Suprapubic skin (tissue), 4 donors: ENCODE measurements at regions not wholly inside any gene's neighbourhood (a gene's known extent, or its start where the extent isn't known, plus 50 kb on each side); places are given as distances from the start of the nearest gene placed in this dataset.

ENCODE experiments used
- DNase-seq, 2 donors: peaks; one replicate each; pipeline ENCODE4 v3.0.0-alpha.2; 2019; ENCODE audit warnings: low spot score in 2 of 2
- H3K27ac ChIP-seq: fragments of 200-600 bp; sonication (generic); one replicate; pipeline ENCODE4 v1.5.1; 2019
- H3K27me3 ChIP-seq: fragments of 200-600 bp; sonication (generic); one replicate; pipeline ENCODE4 v1.5.1; 2019
- H3K36me3 ChIP-seq: fragments of 200-600 bp; sonication (generic); one replicate; pipeline ENCODE4 v1.5.1; 2019
- H3K4me1 ChIP-seq: fragments of 200-600 bp; sonication (generic); one replicate; pipeline ENCODE4 v1.5.1; 2019
- H3K4me3 ChIP-seq: fragments of 200-600 bp; sonication (generic); one replicate; pipeline ENCODE4 v1.5.1; 2019; ENCODE audit warnings: mild to moderate bottlenecking
- H3K9me3 ChIP-seq: fragments of 200-600 bp; sonication (generic); one replicate; pipeline ENCODE4 v1.5.1; 2019
- EP300 ChIP-seq: sonication (generic); formaldehyde crosslinking; IDR thresholded peaks from one replicate; pipeline ENCODE4 v1.6.1; 2017; ENCODE audit warnings: antibody characterized with exemption
- POLR2A ChIP-seq, 2 donors: fragments of 450-650 bp; IDR thresholded peaks; one replicate each; pipeline ENCODE4 v1.6.1; 2017; ENCODE audit warnings: antibody characterized with exemption in 2 of 2, mild to moderate bottlenecking in 2 of 2, moderate library complexity in 2 of 2
- POLR2AphosphoS5 ChIP-seq, 3 donors: sonication (generic); formaldehyde crosslinking; IDR thresholded peaks; one replicate each; pipeline ENCODE4 v1.6.1; 2017; ENCODE audit warnings: antibody characterized with exemption in 3 of 3
- WGBS: methylation state at CpG from one replicate; pipeline ENCODE4 v1.1.5; 2018; 5-methylcytosine and 5-hydroxymethylcytosine counted together
- TF ChIP-seq, protein P1 (sequence below), 2 donors: fragments of 200-600 bp in 1 of 2; fragments of 450-650 bp in 1 of 2; sonication (generic) in 1 of 2; IDR thresholded peaks; one replicate each; pipeline ENCODE4 v1.5.1; 2016 to 2019; ENCODE audit warnings: antibody characterized with exemption in 2 of 2, mild to moderate bottlenecking in 1 of 2, moderate library complexity in 1 of 2

- peak overlapping the region; percentile 60 for H3K27ac ChIP-seq
- TF ChIP-seq, protein P1, sequence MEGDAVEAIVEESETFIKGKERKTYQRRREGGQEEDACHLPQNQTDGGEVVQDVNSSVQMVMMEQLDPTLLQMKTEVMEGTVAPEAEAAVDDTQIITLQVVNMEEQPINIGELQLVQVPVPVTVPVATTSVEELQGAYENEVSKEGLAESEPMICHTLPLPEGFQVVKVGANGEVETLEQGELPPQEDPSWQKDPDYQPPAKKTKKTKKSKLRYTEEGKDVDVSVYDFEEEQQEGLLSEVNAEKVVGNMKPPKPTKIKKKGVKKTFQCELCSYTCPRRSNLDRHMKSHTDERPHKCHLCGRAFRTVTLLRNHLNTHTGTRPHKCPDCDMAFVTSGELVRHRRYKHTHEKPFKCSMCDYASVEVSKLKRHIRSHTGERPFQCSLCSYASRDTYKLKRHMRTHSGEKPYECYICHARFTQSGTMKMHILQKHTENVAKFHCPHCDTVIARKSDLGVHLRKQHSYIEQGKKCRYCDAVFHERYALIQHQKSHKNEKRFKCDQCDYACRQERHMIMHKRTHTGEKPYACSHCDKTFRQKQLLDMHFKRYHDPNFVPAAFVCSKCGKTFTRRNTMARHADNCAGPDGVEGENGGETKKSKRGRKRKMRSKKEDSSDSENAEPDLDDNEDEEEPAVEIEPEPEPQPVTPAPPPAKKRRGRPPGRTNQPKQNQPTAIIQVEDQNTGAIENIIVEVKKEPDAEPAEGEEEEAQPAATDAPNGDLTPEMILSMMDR (IDR thresholded peaks at IDR 0.05) = no peak
- TF ChIP-seq POLR2A (IDR thresholded peaks at IDR 0.05) = no peak
- no peak for TF ChIP-seq POLR2AphosphoS5 (IDR thresholded peaks at IDR 0.05)
- no peak for TF ChIP-seq EP300
- DNase-seq = peak in 1 of 2 donors; percentile 55
- H3K4me1 ChIP-seq = no peaks in the 10 kb centered on the region
- no peak overlapping the region for H3K4me3 ChIP-seq
- 65% methylated on average over 4 of the region's 4 CpGs for WGBS
- no peaks in the 10 kb centered on the region for H3K27me3 ChIP-seq
- no peaks in the 10 kb centered on the region for H3K9me3 ChIP-seq
- H3K36me3 ChIP-seq = no peaks in the 10 kb centered on the region
These were observed 115.5 kb upstream of the GLI2 start for GRCh38 chr2:120620025-120620793.

DNA sequence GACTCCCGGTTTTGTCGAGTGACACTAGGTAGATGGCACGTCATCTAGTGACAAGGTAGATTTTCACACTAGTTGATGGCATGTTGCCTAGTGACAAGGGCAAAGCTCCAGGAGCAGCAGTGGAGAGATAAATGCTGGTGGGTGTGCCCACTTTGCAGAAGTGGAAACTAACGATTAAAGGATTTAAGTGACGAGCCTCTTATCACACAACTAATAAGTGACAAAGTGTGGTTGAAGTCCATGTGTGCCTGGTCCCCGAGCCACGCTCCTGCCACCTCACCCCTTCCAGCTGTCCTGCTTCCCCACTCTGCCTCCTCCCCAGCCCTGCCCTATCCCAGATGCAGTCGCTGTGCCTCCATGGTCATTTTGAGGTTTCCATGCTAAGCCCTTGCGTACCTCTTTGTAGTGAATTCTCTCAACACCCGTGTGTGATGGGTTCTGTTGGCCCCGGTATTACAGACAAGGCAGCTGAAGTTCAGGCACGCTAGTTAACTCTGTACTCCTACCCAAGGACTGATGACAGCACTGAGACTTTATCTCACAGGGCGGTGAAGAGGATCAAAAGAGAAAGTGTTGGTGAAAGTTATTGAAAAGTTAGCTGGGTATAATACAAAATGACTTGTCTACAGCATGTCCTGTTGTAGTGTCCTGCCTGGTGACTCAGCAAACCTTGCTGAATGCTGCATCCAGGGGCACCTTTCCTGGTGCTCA lies 113.4 kb upstream of the GLI2 start:
- DNase-seq = no peak
- H3K9me3 ChIP-seq = no peaks in the 10 kb centered on the region
- H3K4me3 ChIP-seq = no peak overlapping the region
- H3K36me3 ChIP-seq = no peaks in the 10 kb centered on the region
- 98% methylated on average over 13 of the region's 13 CpGs for WGBS
- H3K4me1 ChIP-seq = no peaks in the 10 kb centered on the region
- H3K27ac ChIP-seq = no peak overlapping the region
- TF ChIP-seq, protein P1 (IDR thresholded peaks at IDR 0.05) = no peak
- no peak for TF ChIP-seq POLR2AphosphoS5 (IDR thresholded peaks at IDR 0.05)
- TF ChIP-seq EP300 = no peak
- TF ChIP-seq POLR2A (IDR thresholded peaks at IDR 0.05) = no peak
- H3K27me3 ChIP-seq = no peaks in the 10 kb centered on the region

GRCh38 chr2:120622886-120623753 lies 112.5 kb upstream of the GLI2 start:
- no peak for DNase-seq
- WGBS = 89% methylated on average over 19 of the region's 21 CpGs
- Histone ChIP-seq H3K27me3 (no peaks in the 10 kb centered on the region), H3K36me3 (no peaks in the 10 kb centered on the region), H3K4me3 (no peak overlapping the region), H3K4me1 (no peaks in the 10 kb centered on the region), H3K9me3 (no peaks in the 10 kb centered on the region), H3K27ac (no peak overlapping the region)
- TF ChIP-seq EP300 (no peak), POLR2A (IDR thresholded peaks at IDR 0.05) (no peak), POLR2AphosphoS5 (IDR thresholded peaks at IDR 0.05) (no peak)
- TF ChIP-seq, protein P1 (IDR thresholded peaks at IDR 0.05) = no peak

DNA sequence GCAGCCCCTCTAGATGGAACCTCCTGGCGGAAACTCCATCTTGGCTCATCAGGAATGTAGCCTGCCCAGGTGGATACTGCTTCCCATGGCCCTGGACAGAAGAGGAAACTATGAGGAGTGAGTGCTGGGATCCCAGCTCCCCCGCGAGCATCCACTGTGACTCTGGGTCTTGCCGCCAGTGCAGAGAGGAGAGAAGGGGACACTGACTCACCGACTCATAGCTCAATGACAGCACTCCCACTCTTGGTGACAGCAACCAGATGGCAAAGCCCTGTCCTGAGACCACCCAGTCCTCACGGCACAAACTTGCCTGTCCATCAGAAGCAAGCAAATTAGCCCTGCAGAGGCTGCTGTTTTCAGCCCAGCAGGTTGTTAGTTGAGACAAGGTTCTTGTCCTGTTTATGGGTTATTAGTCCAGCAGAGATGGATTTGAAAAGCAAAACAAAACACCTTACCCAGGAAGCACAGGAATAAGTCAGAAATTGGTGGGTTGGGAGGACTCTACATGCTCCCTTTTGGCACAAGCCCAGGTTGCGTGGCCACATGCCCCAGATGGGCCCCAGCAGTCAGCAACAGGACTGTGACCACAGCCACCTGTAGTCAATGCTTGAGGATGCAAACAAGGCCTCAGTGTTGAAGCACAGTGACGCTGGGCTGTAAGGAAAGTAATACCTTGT lies 111.5 kb upstream of the GLI2 start:
- DNase-seq = no peak
- TF ChIP-seq POLR2AphosphoS5 (IDR thresholded peaks at IDR 0.05) = no peak
- no peak for TF ChIP-seq POLR2A (IDR thresholded peaks at IDR 0.05)
- TF ChIP-seq, protein P1 (IDR thresholded peaks at IDR 0.05) = no peak
- TF ChIP-seq EP300 = no peak
- Histone ChIP-seq H3K36me3 (no peaks in the 10 kb centered on the region), H3K27me3 (peaks cover 2% of the 10 kb centered on the region), H3K27ac (no peak overlapping the region), H3K4me1 (no peaks in the 10 kb centered on the region), H3K4me3 (no peak overlapping the region), H3K9me3 (peaks cover 3% of the 10 kb centered on the region)
- WGBS = 86% methylated on average over 4 of the region's 8 CpGs
